NCI-H1694 (cell line): ENCODE measurements at regions not wholly inside any gene's neighbourhood (a gene's known extent, or its start where the extent isn't known, plus 50 kb on each side); places are given as distances from the start of the nearest gene placed in this dataset.

Experiments
- DNase-seq: peaks from one replicate; lab custom pipeline; 2025; lab: John Stamatoyannopoulos, UW

- DNase-seq: no peak
Measured at GRCh38 chr6:2426561-2427340, 181.3 kb upstream of the GMDS start.

- no peak for DNase-seq
Measured at GRCh38 chr6:2416128-2416712, 170.8 kb upstream of the GMDS start.

- no peak for DNase-seq
Measured at GRCh38 chr6:2414885-2415547, 169.6 kb upstream of the GMDS start.

- no peak for DNase-seq
Measured at GRCh38 chr6:2412731-2413130, 167.3 kb upstream of the GMDS start.

GRCh38 chr6:2410656-2411380 lies 165.4 kb upstream of the GMDS start:
- no peak for DNase-seq

GRCh38 chr6:2407525-2407924 lies 162.1 kb upstream of the GMDS start:
- no peak for DNase-seq

- DNase-seq: no peak
Measured at GRCh38 chr6:2404211-2404929, 159.0 kb upstream of the GMDS start.

GRCh38 chr6:2403546-2403945 lies 158.1 kb upstream of the GMDS start:
- DNase-seq: no peak

- DNase-seq: no peak
Measured at GRCh38 chr6:2396846-2397630, 151.6 kb upstream of the GMDS start.

GRCh38 chr6:2396042-2396657 lies 150.7 kb upstream of the GMDS start:
- no peak for DNase-seq

- DNase-seq: no peak
Measured at GRCh38 chr6:2388554-2389324, 143.3 kb upstream of the GMDS start.

GRCh38 chr6:2387445-2387844 lies 142.0 kb upstream of the GMDS start:
- DNase-seq: no peak

GRCh38 chr6:2385471-2385983 lies 140.1 kb upstream of the GMDS start:
- DNase-seq: no peak

- no peak for DNase-seq
Measured at GRCh38 chr6:2384528-2384927, 139.1 kb upstream of the GMDS start.

- DNase-seq: no peak
Measured at GRCh38 chr6:2381872-2382661, 136.7 kb upstream of the GMDS start.

GRCh38 chr6:2378891-2379652 lies 133.7 kb upstream of the GMDS start:
- no peak for DNase-seq

- no peak for DNase-seq
Measured at GRCh38 chr6:2378046-2378657, 132.7 kb upstream of the GMDS start.
